Activated T-helper 1 cell treated with anti-CD3 and anti-CD28 coated beads, Interleukin-2, amount 50 U/mL, for 16 hours (primary cell): ENCODE measurements at regions not wholly inside any gene's neighbourhood (a gene's known extent, or its start where the extent isn't known, plus 50 kb on each side); places are given as distances from the start of the nearest gene placed in this dataset.

ENCODE experiments used
- DNase-seq, 2 donors: peaks; one replicate each; pipeline ENCODE4 v3.0.0-alpha.2; 2020; ENCODE audit warnings: low read depth in 1 of 2, low spot score in 1 of 2

DNA sequence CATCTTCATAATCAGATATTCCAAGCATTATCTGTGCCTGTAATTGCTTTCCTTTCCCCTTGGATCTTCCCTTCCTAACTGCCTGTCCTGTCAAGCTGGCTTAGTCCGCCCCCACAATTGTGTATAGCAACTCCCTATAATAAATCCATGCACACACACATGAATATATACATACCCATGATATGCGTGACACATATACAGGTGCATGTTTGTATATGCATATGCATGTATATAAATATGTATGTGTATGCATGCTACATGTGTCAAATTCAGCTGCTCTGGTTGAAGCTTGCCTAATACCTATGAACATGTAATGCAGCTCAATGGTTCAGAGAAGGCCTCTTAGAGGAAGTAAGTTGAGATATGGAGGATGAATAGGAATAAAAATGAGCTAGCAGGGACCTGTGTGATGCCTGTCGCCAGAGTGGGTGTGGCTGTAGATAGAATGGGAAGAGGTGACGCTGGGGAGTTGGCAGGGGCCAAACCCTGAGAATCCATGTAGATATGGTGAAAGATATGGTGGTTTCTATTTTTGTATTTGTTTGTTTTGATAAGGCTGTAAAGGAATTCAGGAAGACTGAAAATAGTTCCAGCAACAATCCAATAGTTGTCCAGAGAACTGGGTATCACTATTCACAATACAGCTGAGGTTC, 595.0 kb upstream of the BOD1L1 start:
- no peak for DNase-seq

- no peak for DNase-seq
These were observed 595.9 kb upstream of the BOD1L1 start for GRCh38 chr4:14223461-14223860.

DNA sequence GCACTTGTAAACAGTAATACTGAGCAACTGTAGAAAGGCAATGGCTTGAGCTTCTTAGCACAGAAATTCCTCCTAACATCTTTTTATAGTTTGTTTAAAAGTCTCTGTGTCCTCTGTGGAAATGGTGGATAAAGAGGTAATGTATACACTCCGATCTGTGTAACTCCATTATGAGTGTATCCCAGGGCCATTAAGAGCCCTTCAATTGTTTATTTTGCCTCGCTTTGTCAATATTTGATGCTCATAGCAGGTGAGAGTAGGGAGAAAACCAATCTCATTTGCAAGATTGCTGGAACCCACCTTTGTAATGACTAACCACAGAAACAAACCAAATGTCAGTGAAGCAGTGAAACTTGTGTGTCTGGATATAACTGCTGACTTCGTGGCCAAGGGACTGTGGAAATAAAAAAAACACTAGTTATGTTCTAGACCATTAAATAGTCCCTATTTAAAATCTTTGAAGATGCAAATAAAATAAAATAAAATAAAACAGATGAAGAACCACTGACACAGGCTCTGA, 598.2 kb upstream of the BOD1L1 start:
- DNase-seq, result no peak

- DNase-seq, result no peak
These were observed 605.6 kb upstream of the BOD1L1 start for GRCh38 chr4:14233126-14233525.

DNA sequence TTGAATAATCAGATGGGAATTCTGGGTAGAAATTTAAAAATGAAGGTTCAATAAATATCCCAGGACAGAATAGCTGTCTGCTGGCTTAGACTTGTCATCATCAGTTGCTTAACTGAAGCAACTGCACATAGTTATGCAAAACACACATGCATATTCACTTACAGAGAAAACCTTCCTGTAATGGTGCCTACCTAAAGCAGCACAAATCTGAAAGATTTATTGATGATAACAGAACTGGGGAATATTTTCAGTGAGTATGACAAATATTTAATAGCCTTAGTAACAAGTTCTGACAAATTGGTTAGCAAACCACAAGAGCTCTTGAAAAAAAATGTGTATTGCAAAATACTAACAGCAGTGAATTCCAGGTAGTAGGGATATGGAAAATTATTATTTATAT, 606.8 kb upstream of the BOD1L1 start:
- no peak for DNase-seq

- no peak for DNase-seq
These were observed 608.8 kb upstream of the BOD1L1 start for GRCh38 chr4:14236359-14236758.

GRCh38 chr4:14237911-14238310, 610.4 kb upstream of the BOD1L1 start:
- DNase-seq, result no peak

DNA sequence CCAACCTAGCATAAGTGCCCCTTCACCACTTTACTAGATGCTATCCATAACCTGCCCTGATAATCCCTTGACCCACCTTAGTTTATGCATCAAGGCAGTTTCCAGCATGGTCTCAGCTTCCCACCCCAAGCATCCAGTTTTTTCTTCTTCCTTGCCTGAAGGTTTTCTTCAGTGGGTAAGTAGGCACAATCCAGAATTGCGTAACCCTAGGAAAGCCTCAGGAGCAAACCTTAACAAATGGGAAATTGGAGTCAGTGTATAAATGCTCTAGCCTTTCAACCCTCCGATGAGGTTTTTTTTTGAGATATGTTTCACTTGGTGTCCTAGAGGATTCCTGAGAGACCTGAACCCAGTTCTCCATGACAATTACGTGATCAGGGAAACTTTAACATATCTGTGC, 614.0 kb upstream of the BOD1L1 start:
- no peak for DNase-seq

DNA sequence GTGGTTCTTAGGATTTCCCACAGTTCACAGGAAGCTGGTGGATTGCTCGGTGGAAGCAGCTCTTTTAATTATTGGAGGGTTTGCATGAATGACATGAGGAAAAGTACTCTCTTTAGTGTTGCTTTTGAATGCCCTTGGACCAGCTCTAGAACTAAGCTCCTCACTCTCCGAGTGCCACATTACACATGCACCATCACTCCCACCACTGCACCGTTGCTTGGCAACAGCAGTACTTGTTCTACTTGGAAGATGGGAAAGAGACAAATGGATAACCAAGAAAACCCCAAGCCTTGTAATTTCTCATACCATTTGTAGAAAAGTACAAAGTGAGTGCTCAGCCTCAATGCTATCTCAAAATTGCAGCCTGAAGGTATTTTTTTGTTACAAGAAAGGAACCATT, 620.2 kb upstream of the BOD1L1 start:
- DNase-seq, result no peak

- no peak for DNase-seq
These were observed 621.7 kb upstream of the BOD1L1 start for GRCh38 chr4:14249226-14249625.

GRCh38 chr4:14254252-14254651, 626.7 kb upstream of the BOD1L1 start:
- DNase-seq, result no peak

DNA sequence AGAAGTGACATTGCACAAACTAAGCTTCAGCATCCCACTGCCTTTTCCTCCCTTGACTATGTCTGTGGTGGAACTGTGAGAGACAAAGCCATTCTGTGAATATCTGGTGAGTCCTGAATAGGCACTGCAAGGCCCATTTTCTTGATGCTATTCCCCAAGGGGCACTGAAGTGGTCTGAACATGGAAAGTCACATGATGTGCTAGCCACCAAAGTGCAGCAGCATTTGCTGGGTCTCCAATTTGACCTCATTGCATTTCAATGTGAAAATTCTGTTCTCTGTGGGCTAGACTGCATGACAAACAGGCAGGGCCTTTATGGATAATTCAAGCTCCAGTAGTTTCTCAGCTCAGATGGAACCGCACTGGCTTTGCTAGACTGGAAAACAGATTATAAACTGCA, 627.4 kb upstream of the BOD1L1 start:
- DNase-seq, result no peak

GRCh38 chr4:14257903-14258302, 630.4 kb upstream of the BOD1L1 start:
- no peak for DNase-seq

DNA sequence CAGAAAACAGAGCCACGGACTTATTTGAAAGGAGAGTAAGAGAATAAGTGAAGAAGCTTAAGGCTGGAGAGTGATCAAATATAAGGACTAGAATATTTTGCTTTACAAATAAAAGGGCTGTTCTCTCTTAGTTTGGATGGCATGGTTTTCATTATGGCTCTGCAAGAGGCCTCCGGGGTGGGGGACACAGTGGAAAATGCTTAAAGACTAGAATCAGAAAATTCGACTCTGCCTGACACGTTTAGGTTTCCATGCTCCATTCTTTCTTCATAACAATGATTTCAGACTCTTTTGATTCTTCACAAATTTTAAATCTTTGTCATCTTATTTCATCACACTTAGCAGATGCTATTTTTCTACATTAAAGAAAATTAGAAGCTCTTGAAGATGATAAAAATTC, 632.4 kb upstream of the BOD1L1 start:
- DNase-seq, result no peak

GRCh38 chr4:14260591-14260990, 633.1 kb upstream of the BOD1L1 start:
- DNase-seq, result no peak

DNA sequence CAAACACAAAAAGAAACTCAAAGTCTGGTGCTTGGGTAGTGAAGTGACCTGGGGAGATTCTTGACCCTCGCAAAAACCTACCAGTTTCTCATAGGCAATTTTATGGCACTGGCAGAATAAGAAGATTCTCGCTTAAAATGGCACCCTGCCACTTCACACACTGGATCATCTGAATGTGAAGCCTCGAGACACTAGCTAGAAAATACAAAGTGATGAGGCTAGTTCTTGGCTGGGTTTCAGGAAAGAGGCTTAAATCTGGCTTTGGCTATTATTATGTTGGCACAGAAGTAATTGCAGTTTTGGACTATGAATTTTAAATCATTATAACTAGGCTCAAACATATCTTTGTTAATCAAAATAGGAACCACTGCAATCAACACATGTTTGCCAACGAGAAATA, 634.7 kb upstream of the BOD1L1 start:
- DNase-seq, result no peak

- DNase-seq, result no peak
These were observed 636.9 kb upstream of the BOD1L1 start for GRCh38 chr4:14264437-14264836.

DNA sequence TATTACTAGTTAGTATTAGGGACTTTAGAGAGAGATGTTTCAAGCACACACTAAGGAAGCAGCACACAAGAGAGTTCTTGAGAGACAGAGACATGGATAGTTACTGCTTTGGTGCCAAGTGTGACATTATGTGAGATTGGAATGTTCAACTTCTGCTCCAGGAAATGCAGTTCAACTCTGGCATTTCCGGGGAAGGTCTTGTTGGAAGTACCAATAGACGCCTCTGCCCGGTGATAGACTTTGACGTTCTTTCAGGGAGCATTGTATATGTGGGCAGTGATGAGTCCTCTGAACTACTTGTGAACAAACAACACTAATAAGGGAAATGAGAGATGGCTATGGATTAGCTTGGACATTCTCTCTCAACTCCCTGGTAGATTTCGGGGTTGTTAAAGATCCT, 638.1 kb upstream of the BOD1L1 start:
- no peak for DNase-seq

DNA sequence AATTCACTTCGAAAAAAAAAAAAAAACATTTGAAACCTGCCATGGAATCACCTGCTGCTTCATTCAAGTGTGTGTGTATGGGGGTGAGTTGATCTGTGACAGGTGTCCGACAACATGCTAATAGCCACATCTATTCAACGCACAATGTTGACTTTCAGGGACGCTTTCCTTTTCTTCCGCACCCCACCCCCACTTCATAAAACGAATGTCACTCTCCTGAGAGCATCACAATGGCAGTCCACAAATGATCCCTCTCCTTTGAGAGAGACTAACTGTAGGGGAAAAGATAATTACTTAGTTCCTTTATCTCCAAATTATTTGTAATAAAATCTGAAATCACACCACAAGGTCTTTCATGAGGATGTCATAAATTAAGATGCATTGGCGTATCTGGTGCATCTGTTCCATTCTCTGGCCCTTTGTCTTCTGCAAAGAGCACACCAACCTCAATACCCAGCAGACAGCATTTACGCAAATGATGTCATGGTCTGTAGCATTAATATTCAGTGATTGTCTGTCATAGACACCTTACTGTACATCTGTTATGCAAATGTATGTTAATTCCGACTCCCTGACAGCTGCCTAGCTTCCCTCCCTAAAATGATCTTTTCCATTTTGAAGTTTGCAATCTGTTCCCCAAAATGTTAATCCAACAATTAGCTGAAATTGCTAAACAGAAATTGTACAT, 640.0 kb upstream of the BOD1L1 start:
- DNase-seq, result no peak

- no peak for DNase-seq
These were observed 642.3 kb upstream of the BOD1L1 start for GRCh38 chr4:14269824-14270223.

DNA sequence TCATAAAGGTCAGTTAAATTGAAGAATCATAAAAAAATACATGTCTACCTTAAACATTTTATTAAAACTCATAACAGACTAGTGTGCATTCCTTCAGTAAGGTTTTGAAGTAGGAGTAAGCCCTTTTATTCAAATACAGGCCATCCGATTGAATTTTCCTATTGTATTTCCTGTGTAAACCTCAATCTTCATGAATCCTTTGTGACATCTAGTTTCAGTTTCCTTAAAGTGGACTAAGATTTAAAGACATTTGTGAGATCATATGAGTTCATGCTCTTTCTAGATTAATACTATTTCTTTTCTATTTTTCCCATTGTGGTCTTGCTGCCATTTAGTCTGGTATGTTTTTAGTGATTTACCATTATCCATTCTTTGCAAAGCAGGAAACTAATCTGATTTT, 644.7 kb upstream of the BOD1L1 start:
- DNase-seq, result no peak

GRCh38 chr4:14277505-14277904, 650.0 kb upstream of the BOD1L1 start:
- DNase-seq, result no peak

DNA sequence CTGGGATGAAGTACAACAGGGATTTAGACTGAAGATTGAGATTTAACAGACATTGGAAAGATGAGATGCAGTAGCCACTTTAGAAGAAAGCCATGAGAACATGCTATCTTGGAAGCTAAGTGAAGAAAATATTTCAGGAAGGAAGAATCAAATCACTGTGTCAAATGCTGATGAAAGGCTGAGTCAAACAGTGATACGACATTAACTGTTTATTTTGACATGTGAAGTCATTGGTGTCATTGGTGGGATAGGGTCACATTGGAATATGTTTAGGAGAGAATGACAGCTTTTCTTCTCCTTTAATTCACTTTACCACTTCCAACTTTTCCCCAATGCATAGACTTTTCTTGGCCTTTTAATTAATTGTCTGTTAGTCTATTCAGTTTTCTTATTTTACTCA, 653.0 kb upstream of the BOD1L1 start:
- DNase-seq, result no peak
